Liver (tissue), 8 donors: ENCODE measurements at regions not wholly inside any gene's neighbourhood (a gene's known extent, or its start where the extent isn't known, plus 50 kb on each side); places are given as distances from the start of the nearest gene placed in this dataset.

ENCODE experiments used
- DNase-seq: peaks from one replicate; pipeline ENCODE4 v3.0.0-alpha.2; 2017; ENCODE audit warnings: low spot score
- H3K27ac ChIP-seq, 2 donors: one replicate each; pipeline ENCODE4 v1.7.0; 2013; ENCODE audit warnings: inconsistent platforms in 2 of 2, low read length in 2 of 2, control low read depth in 1 of 2, low read depth in 1 of 2, mild to moderate bottlenecking in 1 of 2
- H3K27me3 ChIP-seq, 4 donors: one replicate each; pipeline versions ENCODE4 v1.6.1 to v1.7.0; 2013; ENCODE audit warnings: low read length in 3 of 4, inconsistent platforms in 1 of 4, mild to moderate bottlenecking in 1 of 4, moderate library complexity in 1 of 4; ENCODE audit not compliant: control insufficient read depth in 4 of 4, insufficient read depth in 4 of 4
- H3K36me3 ChIP-seq, 4 donors: one replicate each; pipeline versions ENCODE4 v1.6.1 to v1.7.0; 2013; ENCODE audit warnings: low read length in 3 of 4, mild to moderate bottlenecking in 3 of 4, low read depth in 1 of 4, moderate library complexity in 1 of 4; ENCODE audit not compliant: control insufficient read depth in 4 of 4, insufficient read depth in 3 of 4
- H3K4me1 ChIP-seq, 4 donors: one replicate each; pipeline versions ENCODE4 v1.6.1 to v1.7.0; 2013; ENCODE audit warnings: low read length in 3 of 4, mild to moderate bottlenecking in 3 of 4, moderate library complexity in 1 of 4; ENCODE audit not compliant: control insufficient read depth in 4 of 4, insufficient read depth in 4 of 4
- H3K4me3 ChIP-seq, 3 donors: one replicate each; pipeline versions ENCODE4 v1.6.1 to v1.7.0; 2013; ENCODE audit warnings: low read length in 3 of 3, control low read depth in 1 of 3, low read depth in 1 of 3, mild to moderate bottlenecking in 1 of 3
- H3K9ac ChIP-seq, 2 donors: one replicate each; pipeline ENCODE4 v1.7.0; 2013; ENCODE audit warnings: low read length in 2 of 2, mild to moderate bottlenecking in 2 of 2, moderate library complexity in 2 of 2, control low read depth in 1 of 2, low read depth in 1 of 2
- H3K9me3 ChIP-seq, 4 donors: one replicate each; pipeline versions ENCODE4 v1.6.1 to v1.7.0; 2013; ENCODE audit warnings: low read length in 3 of 4; ENCODE audit not compliant: control insufficient read depth in 4 of 4
- ATF3 ChIP-seq: IDR thresholded peaks from 2 replicates; pipeline ENCODE4 v1.6.1; 2016; ENCODE audit warnings: antibody characterized with exemption
- EGR1 ChIP-seq, 2 donors: IDR thresholded peaks; 2 replicates each; pipeline ENCODE4 v1.6.1; 2016 to 2018; ENCODE audit warnings: antibody characterized with exemption in 2 of 2, low read depth in 2 of 2
- FOXA1 ChIP-seq: IDR thresholded peaks from 2 replicates; pipeline ENCODE4 v1.6.1; 2016; ENCODE audit warnings: antibody characterized with exemption
- FOXA2 ChIP-seq: IDR thresholded peaks from 2 replicates; pipeline ENCODE4 v1.6.1; 2016; ENCODE audit warnings: antibody characterized with exemption
- GABPA ChIP-seq, 2 donors: IDR thresholded peaks in 1 of 2; conservative IDR thresholded peaks in 1 of 2; 2 replicates each; pipeline ENCODE4 v1.6.1; 2016; ENCODE audit warnings: antibody characterized with exemption in 2 of 2, mild to moderate bottlenecking in 1 of 2, moderate library complexity in 1 of 2
- HNF4A ChIP-seq, 2 donors: conservative IDR thresholded peaks; 2 replicates each; pipeline ENCODE4 v1.6.1; 2016; ENCODE audit warnings: antibody characterized with exemption in 2 of 2, mild to moderate bottlenecking in 2 of 2
- HNF4G ChIP-seq: IDR thresholded peaks from 2 replicates; pipeline ENCODE4 v1.6.1; 2016; ENCODE audit warnings: antibody characterized with exemption
- JUND ChIP-seq, 2 donors: IDR thresholded peaks; 2 replicates each; pipeline ENCODE4 v1.6.1; 2016; ENCODE audit warnings: antibody characterized with exemption in 2 of 2
- NR2F2 ChIP-seq: IDR thresholded peaks from 2 replicates; pipeline ENCODE4 v1.6.1; 2016; ENCODE audit warnings: antibody characterized with exemption
- RXRA ChIP-seq, 2 donors: IDR thresholded peaks; 2 replicates each; pipeline ENCODE4 v1.6.1; 2017 to 2018; ENCODE audit warnings: antibody characterized with exemption in 2 of 2, mild to moderate bottlenecking in 1 of 2
- SP1 ChIP-seq: IDR thresholded peaks from 2 replicates; pipeline ENCODE4 v1.6.1; 2018; ENCODE audit warnings: antibody characterized with exemption, mild to moderate bottlenecking
- TAF1 ChIP-seq: conservative IDR thresholded peaks from 2 replicates; pipeline ENCODE4 v1.6.1; 2016; ENCODE audit warnings: antibody characterized with exemption, mild to moderate bottlenecking
- YY1 ChIP-seq: IDR thresholded peaks from 2 replicates; pipeline ENCODE4 v1.6.1; 2016; ENCODE audit warnings: antibody characterized with exemption, mild to moderate bottlenecking
- WGBS: extraction: QIAGEN DNeasy Blood & Tissue Kit; methylation state at CpG from one replicate; pipeline ENCODE4 v1.1.7; 2013; 5-methylcytosine and 5-hydroxymethylcytosine counted together
- TF ChIP-seq, protein P1 (sequence below): IDR thresholded peaks from 2 replicates; pipeline ENCODE4 v1.6.1; 2016; ENCODE audit warnings: antibody characterized with exemption, mild to moderate bottlenecking
- TF ChIP-seq, protein P2 (sequence below): IDR thresholded peaks from 2 replicates; pipeline ENCODE4 v1.6.1; 2016; ENCODE audit warnings: antibody characterized with exemption
- TF ChIP-seq, protein P3 (sequence below): fragments of 150-350 bp; IDR thresholded peaks from 2 replicates; pipeline ENCODE4 v1.5.1; 2017; ENCODE audit warnings: improper control_type of control experiment, low read depth, low read length; ENCODE audit not compliant: missing input control
- TF ChIP-seq, protein P4 (sequence below): IDR thresholded peaks from 2 replicates; pipeline ENCODE4 v1.6.1; 2016; ENCODE audit warnings: antibody characterized with exemption
- donor health status: healthy.
- donor health status: healthy.
- donor health status: healthy.
- donor health status: healthy.
- donor health status: healthy.

GRCh38 chr14:30191639-30192279, 264.1 kb upstream of the PRKD1 start:
- no peak overlapping the region for H3K9ac ChIP-seq
- no peak overlapping the region for H3K4me3 ChIP-seq
- H3K27ac ChIP-seq, result no peak overlapping the region
- no peaks in the 10 kb centered on the region for H3K9me3 ChIP-seq
- DNase-seq, result no peak
- H3K36me3 ChIP-seq, result no peaks in the 10 kb centered on the region
- peaks cover 0 to 3% (median 0%) of the 10 kb centered on the region in 4 donors for H3K27me3 ChIP-seq
- TF ChIP-seq, protein P1, sequence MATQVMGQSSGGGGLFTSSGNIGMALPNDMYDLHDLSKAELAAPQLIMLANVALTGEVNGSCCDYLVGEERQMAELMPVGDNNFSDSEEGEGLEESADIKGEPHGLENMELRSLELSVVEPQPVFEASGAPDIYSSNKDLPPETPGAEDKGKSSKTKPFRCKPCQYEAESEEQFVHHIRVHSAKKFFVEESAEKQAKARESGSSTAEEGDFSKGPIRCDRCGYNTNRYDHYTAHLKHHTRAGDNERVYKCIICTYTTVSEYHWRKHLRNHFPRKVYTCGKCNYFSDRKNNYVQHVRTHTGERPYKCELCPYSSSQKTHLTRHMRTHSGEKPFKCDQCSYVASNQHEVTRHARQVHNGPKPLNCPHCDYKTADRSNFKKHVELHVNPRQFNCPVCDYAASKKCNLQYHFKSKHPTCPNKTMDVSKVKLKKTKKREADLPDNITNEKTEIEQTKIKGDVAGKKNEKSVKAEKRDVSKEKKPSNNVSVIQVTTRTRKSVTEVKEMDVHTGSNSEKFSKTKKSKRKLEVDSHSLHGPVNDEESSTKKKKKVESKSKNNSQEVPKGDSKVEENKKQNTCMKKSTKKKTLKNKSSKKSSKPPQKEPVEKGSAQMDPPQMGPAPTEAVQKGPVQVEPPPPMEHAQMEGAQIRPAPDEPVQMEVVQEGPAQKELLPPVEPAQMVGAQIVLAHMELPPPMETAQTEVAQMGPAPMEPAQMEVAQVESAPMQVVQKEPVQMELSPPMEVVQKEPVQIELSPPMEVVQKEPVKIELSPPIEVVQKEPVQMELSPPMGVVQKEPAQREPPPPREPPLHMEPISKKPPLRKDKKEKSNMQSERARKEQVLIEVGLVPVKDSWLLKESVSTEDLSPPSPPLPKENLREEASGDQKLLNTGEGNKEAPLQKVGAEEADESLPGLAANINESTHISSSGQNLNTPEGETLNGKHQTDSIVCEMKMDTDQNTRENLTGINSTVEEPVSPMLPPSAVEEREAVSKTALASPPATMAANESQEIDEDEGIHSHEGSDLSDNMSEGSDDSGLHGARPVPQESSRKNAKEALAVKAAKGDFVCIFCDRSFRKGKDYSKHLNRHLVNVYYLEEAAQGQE, result no peak
- TF ChIP-seq GABPA (IDR thresholded peaks at IDR 0.05 in 1 of 2, conservative IDR thresholded peaks at IDR 0.05 in 1 of 2) (no peak), RXRA (IDR thresholded peaks at IDR 0.05) (no peak), HNF4A (conservative IDR thresholded peaks at IDR 0.05) (no peak), SP1 (no peak), JUND (IDR thresholded peaks at IDR 0.05) (no peak), YY1 (no peak), FOXA1 (no peak), NR2F2 (no peak), EGR1 (IDR thresholded peaks at IDR 0.05; ENCODE audit: low read depth in 2 of 2) (no peak), FOXA2 (no peak), ATF3 (no peak), HNF4G (no peak), TAF1 (no peak)
- TF ChIP-seq, protein P2, sequence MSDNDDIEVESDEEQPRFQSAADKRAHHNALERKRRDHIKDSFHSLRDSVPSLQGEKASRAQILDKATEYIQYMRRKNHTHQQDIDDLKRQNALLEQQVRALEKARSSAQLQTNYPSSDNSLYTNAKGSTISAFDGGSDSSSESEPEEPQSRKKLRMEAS, result no peak
- TF ChIP-seq, protein P3, sequence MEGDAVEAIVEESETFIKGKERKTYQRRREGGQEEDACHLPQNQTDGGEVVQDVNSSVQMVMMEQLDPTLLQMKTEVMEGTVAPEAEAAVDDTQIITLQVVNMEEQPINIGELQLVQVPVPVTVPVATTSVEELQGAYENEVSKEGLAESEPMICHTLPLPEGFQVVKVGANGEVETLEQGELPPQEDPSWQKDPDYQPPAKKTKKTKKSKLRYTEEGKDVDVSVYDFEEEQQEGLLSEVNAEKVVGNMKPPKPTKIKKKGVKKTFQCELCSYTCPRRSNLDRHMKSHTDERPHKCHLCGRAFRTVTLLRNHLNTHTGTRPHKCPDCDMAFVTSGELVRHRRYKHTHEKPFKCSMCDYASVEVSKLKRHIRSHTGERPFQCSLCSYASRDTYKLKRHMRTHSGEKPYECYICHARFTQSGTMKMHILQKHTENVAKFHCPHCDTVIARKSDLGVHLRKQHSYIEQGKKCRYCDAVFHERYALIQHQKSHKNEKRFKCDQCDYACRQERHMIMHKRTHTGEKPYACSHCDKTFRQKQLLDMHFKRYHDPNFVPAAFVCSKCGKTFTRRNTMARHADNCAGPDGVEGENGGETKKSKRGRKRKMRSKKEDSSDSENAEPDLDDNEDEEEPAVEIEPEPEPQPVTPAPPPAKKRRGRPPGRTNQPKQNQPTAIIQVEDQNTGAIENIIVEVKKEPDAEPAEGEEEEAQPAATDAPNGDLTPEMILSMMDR, result no peak
- TF ChIP-seq, protein P4, sequence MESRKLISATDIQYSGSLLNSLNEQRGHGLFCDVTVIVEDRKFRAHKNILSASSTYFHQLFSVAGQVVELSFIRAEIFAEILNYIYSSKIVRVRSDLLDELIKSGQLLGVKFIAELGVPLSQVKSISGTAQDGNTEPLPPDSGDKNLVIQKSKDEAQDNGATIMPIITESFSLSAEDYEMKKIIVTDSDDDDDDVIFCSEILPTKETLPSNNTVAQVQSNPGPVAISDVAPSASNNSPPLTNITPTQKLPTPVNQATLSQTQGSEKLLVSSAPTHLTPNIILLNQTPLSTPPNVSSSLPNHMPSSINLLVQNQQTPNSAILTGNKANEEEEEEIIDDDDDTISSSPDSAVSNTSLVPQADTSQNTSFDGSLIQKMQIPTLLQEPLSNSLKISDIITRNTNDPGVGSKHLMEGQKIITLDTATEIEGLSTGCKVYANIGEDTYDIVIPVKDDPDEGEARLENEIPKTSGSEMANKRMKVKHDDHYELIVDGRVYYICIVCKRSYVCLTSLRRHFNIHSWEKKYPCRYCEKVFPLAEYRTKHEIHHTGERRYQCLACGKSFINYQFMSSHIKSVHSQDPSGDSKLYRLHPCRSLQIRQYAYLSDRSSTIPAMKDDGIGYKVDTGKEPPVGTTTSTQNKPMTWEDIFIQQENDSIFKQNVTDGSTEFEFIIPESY, result no peak
- no peaks in the 10 kb centered on the region for H3K4me1 ChIP-seq
- WGBS, result 73% methylated on average over 2 of the region's 2 CpGs
